Fibroblast of upper back skin (primary cell): ENCODE measurements at regions not wholly inside any gene's neighbourhood (a gene's known extent, or its start where the extent isn't known, plus 50 kb on each side); places are given as distances from the start of the nearest gene placed in this dataset.

Experiments used
- DNase-seq: peaks from one replicate; pipeline ENCODE4 v3.0.0-alpha.2; 2013

GRCh38 chr3:193780810-193781478 is 187.9 kb downstream of the OPA1 start:
- peak; percentile 96 for DNase-seq

- DNase-seq = no peak
Observed at GRCh38 chr3:193782276-193782647, 189.3 kb downstream of the OPA1 start.

- no peak for DNase-seq
Observed at GRCh38 chr3:193782747-193783146, 189.7 kb downstream of the OPA1 start.

- peak; percentile 61 for DNase-seq
Observed at GRCh38 chr3:193783166-193783896, 190.3 kb downstream of the OPA1 start.

GRCh38 chr3:193784822-193785221 is 191.8 kb downstream of the OPA1 start:
- peak; percentile 28 for DNase-seq

GRCh38 chr3:193787496-193787870 is 194.5 kb downstream of the OPA1 start:
- DNase-seq = no peak

- DNase-seq = peak; percentile 65
Observed at GRCh38 chr3:193788189-193788991, 195.4 kb downstream of the OPA1 start.

- DNase-seq = no peak
Observed at GRCh38 chr3:193789455-193789854, 196.4 kb downstream of the OPA1 start.

- DNase-seq = no peak
Observed at GRCh38 chr3:193790086-193790990, 197.3 kb downstream of the OPA1 start.

- no peak for DNase-seq
Observed at GRCh38 chr3:193791041-193792032, 198.3 kb downstream of the OPA1 start.

- DNase-seq = no peak
Observed at GRCh38 chr3:193793123-193793522, 200.1 kb downstream of the OPA1 start.

GRCh38 chr3:193794002-193794881 is 201.2 kb downstream of the OPA1 start:
- peak; percentile 65 for DNase-seq

- DNase-seq = peak; percentile 59
Observed at GRCh38 chr3:193795062-193795690, 202.2 kb downstream of the OPA1 start.

GRCh38 chr3:193796089-193796488 is 203.1 kb downstream of the OPA1 start:
- no peak for DNase-seq

- no peak for DNase-seq
Observed at GRCh38 chr3:193797566-193797965, 204.6 kb downstream of the OPA1 start.

GRCh38 chr3:193798051-193798450 is 205.0 kb downstream of the OPA1 start:
- DNase-seq = no peak

- no peak for DNase-seq
Observed at GRCh38 chr3:193800138-193801043, 207.4 kb downstream of the OPA1 start.

GRCh38 chr3:193801097-193801496 is 208.1 kb downstream of the OPA1 start:
- DNase-seq = no peak

- DNase-seq = no peak
Observed at GRCh38 chr3:193803288-193803687, 210.3 kb downstream of the OPA1 start.
